SK-N-SH (cell line): ENCODE measurements at regions not wholly inside any gene's neighbourhood (a gene's known extent, or its start where the extent isn't known, plus 50 kb on each side); places are given as distances from the start of the nearest gene placed in this dataset.

Experiments
- CTCF ChIA-PET: fragments of 300-600, 350-600 bp; formaldehyde crosslinking; extraction: SDS; loops from one replicate; lab custom pipeline; 2021; lab: Yijun Ruan, JAX
- POLR2A ChIA-PET: fragments of 350-600 bp; sonication (Branson Sonifier 250); formaldehyde crosslinking; extraction: SDS; loops from one replicate; lab custom pipeline; 2020; ENCODE audit warnings: antibody characterized with exemption, inconsistent platforms; lab: Yijun Ruan, JAX
- DNase-seq: peaks from one replicate; pipeline ENCODE4 v3.0.0; 2012
- H2AFZ ChIP-seq: fragments of 200-600 bp; sonication (generic); 2 replicates; pipeline ENCODE4 v1.8.1; 2016; ENCODE audit warnings: antibody characterized with exemption, mild to moderate bottlenecking, low read depth
- H3F3A ChIP-seq: fragments of 200-600 bp; sonication (generic); replicated peaks from 2 replicates; pipeline ENCODE3; 2016; ENCODE audit warnings: antibody characterized with exemption, mild to moderate bottlenecking; ENCODE audit not compliant: insufficient read depth
- H3K27ac ChIP-seq, 2 experiments: fragments of 200-500 bp in 1 of 2; fragments of 200-600 bp in 1 of 2; sonication (Bioruptor generic) in 1 of 2; sonication (generic), shearing (Covaris generic) in 1 of 2; 2 replicates each; pipeline versions ENCODE4 v1.5.1 to v1.6.1; 2014 to 2016; ENCODE audit warnings: low read depth in 2 of 2, inconsistent platforms in 1 of 2, low read length in 1 of 2, mild to moderate bottlenecking in 1 of 2, mixed read lengths in 1 of 2
- H3K27me3 ChIP-seq: fragments of 200-600 bp; sonication (generic), shearing (Covaris generic); 2 replicates; pipeline ENCODE4 v1.6.1; 2016; ENCODE audit warnings: mixed run types; ENCODE audit not compliant: insufficient read depth
- H3K36me3 ChIP-seq, 2 experiments: fragments of 200-500 bp in 1 of 2; fragments of 200-600 bp in 1 of 2; sonication (Bioruptor generic) in 1 of 2; sonication (generic) in 1 of 2; replicated peaks in 1 of 2; 2 replicates each; pipeline versions ENCODE3 to v1.5.1; 2014 to 2016; ENCODE audit warnings: low read length in 1 of 2, mild to moderate bottlenecking in 1 of 2; ENCODE audit not compliant: insufficient read depth in 2 of 2, control insufficient read depth in 1 of 2
- H3K4me1 ChIP-seq, 2 experiments: fragments of 200-500 bp in 1 of 2; fragments of 200-600 bp in 1 of 2; sonication (Bioruptor generic) in 1 of 2; sonication (generic), shearing (Covaris generic) in 1 of 2; 2 replicates each; pipeline versions ENCODE4 v1.5.1 to v1.6.1; 2014 to 2016; ENCODE audit warnings: low read depth in 1 of 2, low read length in 1 of 2, mixed run types in 1 of 2; ENCODE audit not compliant: insufficient read depth in 2 of 2, control insufficient read depth in 1 of 2
- H3K4me2 ChIP-seq: fragments of 200-600 bp; sonication (generic), shearing (Covaris generic); 2 replicates; pipeline ENCODE4 v1.6.1; 2017; ENCODE audit warnings: mixed run types
- H3K4me3 ChIP-seq, 2 experiments: fragments of 200-500 bp in 1 of 2; fragments of 200-600 bp in 1 of 2; sonication (Bioruptor generic) in 1 of 2; sonication (generic), shearing (Covaris generic) in 1 of 2; 2 replicates each; pipeline versions ENCODE4 v1.5.1 to v1.8.1; 2014 to 2016; ENCODE audit warnings: low read depth in 2 of 2, inconsistent platforms in 1 of 2, low read length in 1 of 2, mild to moderate bottlenecking in 1 of 2, mixed read lengths in 1 of 2, moderate library complexity in 1 of 2
- H3K79me2 ChIP-seq: fragments of 200-600 bp; sonication (generic); 2 replicates; pipeline ENCODE4 v1.8.1; 2017; ENCODE audit warnings: mild to moderate bottlenecking; ENCODE audit not compliant: insufficient read depth
- H3K9ac ChIP-seq: fragments of 200-600 bp; sonication (generic); 2 replicates; pipeline ENCODE4 v1.6.1; 2017; ENCODE audit warnings: mixed run types
- H3K9me2 ChIP-seq: fragments of 200-600 bp; sonication (generic); 2 replicates; pipeline ENCODE4 v1.6.1; 2017; ENCODE audit warnings: mixed run types
- H3K9me3 ChIP-seq: fragments of 200-600 bp; sonication (generic); 2 replicates; pipeline ENCODE4 v1.6.1; 2017; ENCODE audit warnings: mixed run types, mild to moderate bottlenecking, moderate library complexity
- H4K20me1 ChIP-seq: fragments of 200-600 bp; sonication (generic); 2 replicates; pipeline ENCODE4 v1.6.1; 2017; ENCODE audit warnings: mild to moderate bottlenecking, mixed run types; ENCODE audit not compliant: insufficient read depth
- ELF1 ChIP-seq: IDR thresholded peaks from 2 replicates; pipeline ENCODE4 v1.4.0; 2012
- EP300 ChIP-seq, 2 experiments: IDR thresholded peaks; 2 replicates each; pipeline versions ENCODE4 v1.4.0 to v1.6.1; 2012; ENCODE audit warnings: borderline replicate concordance in 1 of 2, low read depth in 1 of 2, low read length in 1 of 2
- FOSL2 ChIP-seq: IDR thresholded peaks from 2 replicates; pipeline ENCODE4 v1.4.0; 2012; ENCODE audit warnings: low read depth, mild to moderate bottlenecking, moderate library complexity, borderline replicate concordance
- FOXJ3 ChIP-seq: sonication (generic); formaldehyde crosslinking; IDR thresholded peaks from 2 replicates; pipeline ENCODE4 v1.5.1; 2020; ENCODE audit warnings: mild to moderate bottlenecking, missing genetic modification reagents
- JUND ChIP-seq: IDR thresholded peaks from 2 replicates; pipeline ENCODE4 v1.4.0; 2012
- MEF2A ChIP-seq: IDR thresholded peaks from 2 replicates; pipeline ENCODE4 v1.4.0; 2012; ENCODE audit warnings: low read depth, borderline replicate concordance
- NFIC ChIP-seq: IDR thresholded peaks from 2 replicates; pipeline ENCODE4 v1.4.0; 2012; ENCODE audit warnings: borderline replicate concordance
- NRF1 ChIP-seq: IDR thresholded peaks from 2 replicates; pipeline ENCODE4 v1.6.1; 2012; ENCODE audit warnings: low read depth, mild to moderate bottlenecking, low read length
- RCOR1 ChIP-seq: fragments of 150-350 bp; IDR thresholded peaks from 2 replicates; pipeline ENCODE4 v1.6.1; 2017; ENCODE audit warnings: antibody characterized with exemption, low read length
- RXRA ChIP-seq: IDR thresholded peaks from 2 replicates; pipeline ENCODE4 v1.4.0; 2012; ENCODE audit warnings: low read depth, mild to moderate bottlenecking, borderline replicate concordance
- SIN3A ChIP-seq: IDR thresholded peaks from 2 replicates; pipeline ENCODE4 v1.6.1; 2012; ENCODE audit warnings: low read depth, mild to moderate bottlenecking, low read length, moderate library complexity, borderline replicate concordance
- SMC3 ChIP-seq: IDR thresholded peaks from 2 replicates; pipeline ENCODE4 v1.6.1; 2012; ENCODE audit warnings: low read depth, low read length, improper control_type of control experiment
- TCF12 ChIP-seq: IDR thresholded peaks from 2 replicates; pipeline ENCODE4 v1.4.0; 2012
- TEAD4 ChIP-seq: IDR thresholded peaks from 2 replicates; pipeline ENCODE4 v1.4.0; 2012; ENCODE audit warnings: mild to moderate bottlenecking, borderline replicate concordance; ENCODE audit not compliant: insufficient read depth
- USF1 ChIP-seq: IDR thresholded peaks from 2 replicates; pipeline ENCODE4 v1.4.0; 2012; ENCODE audit warnings: low read depth, borderline replicate concordance
- ZBTB33 ChIP-seq: IDR thresholded peaks from 2 replicates; pipeline ENCODE4 v1.4.0; 2012; ENCODE audit warnings: low read depth, borderline replicate concordance
- WGBS: methylation state at CpG from one replicate; pipeline ENCODE4 v1.1.6; 2017; ENCODE audit warnings: low lambda C conversion rate; 5-methylcytosine and 5-hydroxymethylcytosine counted together
- TF ChIP-seq, protein P1 (sequence below): fragments of 200-600 bp; sonication (generic); IDR thresholded peaks from 2 replicates; pipeline ENCODE4 v1.6.1; 2017; ENCODE audit warnings: antibody characterized with exemption, mild to moderate bottlenecking, moderate library complexity

DNA sequence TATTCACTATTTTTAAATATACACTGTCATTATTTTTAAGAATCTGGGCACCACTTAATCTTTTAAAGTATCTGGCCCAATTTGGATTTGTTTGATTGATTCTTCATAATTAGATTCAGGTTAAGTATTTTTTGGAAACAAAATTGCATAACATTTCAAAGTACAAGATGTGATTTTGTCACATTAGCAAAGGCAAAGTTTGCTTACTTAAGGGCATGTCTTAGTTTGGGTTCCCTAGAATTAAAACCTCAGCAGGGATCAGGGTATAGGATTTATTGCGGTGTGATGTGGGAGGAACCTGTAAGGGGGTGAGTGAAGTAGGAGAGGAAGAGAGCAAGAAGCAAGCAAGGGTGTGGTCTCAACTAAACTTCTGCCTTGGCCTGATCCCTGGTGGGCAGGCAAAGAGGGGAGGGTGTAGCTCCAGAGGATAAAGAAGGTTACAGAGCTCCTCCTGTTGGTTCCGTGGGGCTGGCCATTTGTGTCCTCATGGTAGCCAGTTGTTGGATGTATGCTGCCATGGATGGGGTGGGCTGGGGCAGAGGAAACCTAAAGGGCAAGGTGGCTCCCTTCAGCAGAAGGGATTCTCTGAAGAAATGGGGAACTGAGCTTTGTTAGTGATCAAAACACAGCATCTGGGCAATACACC is 668.7 kb upstream of the SLC35B3 start:
- no peaks in the 10 kb centered on the region for H3F3A ChIP-seq
- H3K4me2 ChIP-seq = no peak overlapping the region
- H3K4me1 ChIP-seq = no peaks in the 10 kb centered on the region
- POLR2A ChIA-PET = no interaction called here
- WGBS = 10% methylated on average over 2 of the region's 2 CpGs
- H3K27me3 ChIP-seq = no peaks in the 10 kb centered on the region; the same call in 1 of the 2 replicates
- no peaks in the 10 kb centered on the region for H4K20me1 ChIP-seq
- H3K4me3 ChIP-seq = no peak overlapping the region
- no peak overlapping the region for H2AFZ ChIP-seq
- H3K9ac ChIP-seq = no peak overlapping the region
- H3K27ac ChIP-seq = no peak overlapping the region
- H3K79me2 ChIP-seq = no peaks in the 10 kb centered on the region
- no peak for DNase-seq
- CTCF ChIA-PET = interaction anchor here (1.1 kb wide), 1 partner anchor 121 kb away, joined by 3 read pairs; no protein-coding TSS in a partner anchor
- TF ChIP-seq SMC3 (no peak), NFIC (no peak), RCOR1 (no peak), RXRA (no peak), ZBTB33 (no peak), NRF1 (no peak), TCF12 (no peak), FOXJ3 (CRISPR knock-in tag) (no peak), TEAD4 (no peak), FOSL2 (no peak), USF1 (no peak), ELF1 (no peak)
- no peaks in the 10 kb centered on the region for H3K9me3 ChIP-seq
- no peaks in the 10 kb centered on the region for H3K36me3 ChIP-seq
- no peaks in the 10 kb centered on the region; the same call in 1 of the 2 replicates for H3K9me2 ChIP-seq

DNA sequence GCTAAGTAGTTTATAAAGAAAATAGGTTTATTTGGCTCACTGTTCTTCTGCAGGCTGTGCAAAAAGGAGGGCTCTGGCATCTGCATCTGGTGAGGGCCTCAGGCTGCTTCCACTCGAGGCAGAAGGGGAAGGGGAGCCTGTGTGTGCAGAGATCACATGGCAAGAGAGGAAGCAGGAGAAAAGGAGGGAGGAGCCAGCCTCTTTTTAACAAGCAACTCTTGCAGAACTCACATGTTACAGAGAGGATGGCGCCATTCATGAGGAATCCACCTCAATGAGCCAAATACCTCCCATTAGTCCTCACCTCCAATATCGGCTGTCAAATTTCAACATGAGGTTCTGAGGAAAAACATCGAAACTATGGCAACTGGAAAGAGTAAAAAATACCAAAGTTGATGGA is 666.6 kb upstream of the SLC35B3 start:
- Histone ChIP-seq H3K4me2 (no peak overlapping the region), H3K79me2 (no peaks in the 10 kb centered on the region), H3K4me1 (no peaks in the 10 kb centered on the region), H3K9ac (no peak overlapping the region), H3K9me3 (no peaks in the 10 kb centered on the region), H3K27me3 (no peaks in the 10 kb centered on the region; the same call in 1 of the 2 replicates), H3K27ac (no peak overlapping the region), H3K4me3 (no peak overlapping the region), H3F3A (no peaks in the 10 kb centered on the region), H3K9me2 (no peaks in the 10 kb centered on the region; the same call in 1 of the 2 replicates), H3K36me3 (no peaks in the 10 kb centered on the region), H4K20me1 (no peaks in the 10 kb centered on the region), H2AFZ (no peak overlapping the region)
- 7% methylated on average over 4 of the region's 4 CpGs for WGBS
- DNase-seq = no peak
- CTCF ChIA-PET = no interaction called here
- POLR2A ChIA-PET = no interaction called here
- TF ChIP-seq EP300 (IDR thresholded peaks at IDR 0.05; ENCODE audit: borderline replicate concordance in 1 of 2, low read depth in 1 of 2, low read length in 1 of 2) (no peak), MEF2A (no peak), TCF12 (no peak), SIN3A (no peak), RXRA (no peak), JUND (no peak)
- TF ChIP-seq, protein P1, sequence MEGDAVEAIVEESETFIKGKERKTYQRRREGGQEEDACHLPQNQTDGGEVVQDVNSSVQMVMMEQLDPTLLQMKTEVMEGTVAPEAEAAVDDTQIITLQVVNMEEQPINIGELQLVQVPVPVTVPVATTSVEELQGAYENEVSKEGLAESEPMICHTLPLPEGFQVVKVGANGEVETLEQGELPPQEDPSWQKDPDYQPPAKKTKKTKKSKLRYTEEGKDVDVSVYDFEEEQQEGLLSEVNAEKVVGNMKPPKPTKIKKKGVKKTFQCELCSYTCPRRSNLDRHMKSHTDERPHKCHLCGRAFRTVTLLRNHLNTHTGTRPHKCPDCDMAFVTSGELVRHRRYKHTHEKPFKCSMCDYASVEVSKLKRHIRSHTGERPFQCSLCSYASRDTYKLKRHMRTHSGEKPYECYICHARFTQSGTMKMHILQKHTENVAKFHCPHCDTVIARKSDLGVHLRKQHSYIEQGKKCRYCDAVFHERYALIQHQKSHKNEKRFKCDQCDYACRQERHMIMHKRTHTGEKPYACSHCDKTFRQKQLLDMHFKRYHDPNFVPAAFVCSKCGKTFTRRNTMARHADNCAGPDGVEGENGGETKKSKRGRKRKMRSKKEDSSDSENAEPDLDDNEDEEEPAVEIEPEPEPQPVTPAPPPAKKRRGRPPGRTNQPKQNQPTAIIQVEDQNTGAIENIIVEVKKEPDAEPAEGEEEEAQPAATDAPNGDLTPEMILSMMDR = no peak
